Hepatocyte (in vitro differentiated cells): ENCODE measurements at regions not wholly inside any gene's neighbourhood (a gene's known extent, or its start where the extent isn't known, plus 50 kb on each side); places are given as distances from the start of the nearest gene placed in this dataset.
A peak's percentile ranks its signal among the peaks of the same experiment; 100 is the strongest.

ENCODE experiments used
- DNase-seq: peaks from one replicate; pipeline ENCODE4 v3.0.0-alpha.2; 2016; ENCODE audit warnings: low spot score
- H2AFZ ChIP-seq: fragments of 200-600 bp; sonication (generic); 2 replicates; pipeline ENCODE4 v1.6.0; 2016; ENCODE audit warnings: antibody characterized with exemption, mild to moderate bottlenecking
- H3K27ac ChIP-seq: fragments of 200-600 bp; sonication (generic); 2 replicates; pipeline ENCODE4 v1.5.1; 2016; ENCODE audit warnings: mild to moderate bottlenecking
- H3K27me3 ChIP-seq: fragments of 200-600 bp; sonication (generic); 2 replicates; pipeline ENCODE4 v1.6.1; 2016
- H3K36me3 ChIP-seq: fragments of 200-600 bp; sonication (generic); replicated peaks from 2 replicates; pipeline ENCODE4 v1.5.1; 2016; ENCODE audit warnings: low read depth; ENCODE audit not compliant: insufficient read depth
- H3K4me1 ChIP-seq: fragments of 200-600 bp; sonication (generic); 2 replicates; pipeline ENCODE4 v1.5.1; 2016; ENCODE audit warnings: mild to moderate bottlenecking, moderate library complexity; ENCODE audit not compliant: insufficient read depth
- H3K4me2 ChIP-seq: fragments of 200-600 bp; sonication (generic); 2 replicates; pipeline ENCODE4 v1.6.0; 2016
- H3K4me3 ChIP-seq: fragments of 200-600 bp; sonication (generic); 2 replicates; pipeline ENCODE4 v1.5.1; 2016; ENCODE audit warnings: mild to moderate bottlenecking
- H3K79me2 ChIP-seq: fragments of 200-600 bp; sonication (generic); 2 replicates; pipeline ENCODE4 v1.6.0; 2017; ENCODE audit warnings: mild to moderate bottlenecking
- H3K9me2 ChIP-seq: fragments of 200-600 bp; sonication (generic); replicated peaks from 2 replicates; pipeline ENCODE4 v1.6.0; 2017; ENCODE audit warnings: mild to moderate bottlenecking; ENCODE audit not compliant: insufficient read depth
- H3K9me3 ChIP-seq: fragments of 200-600 bp; sonication (generic); 2 replicates; pipeline ENCODE4 v1.5.1; 2016; ENCODE audit warnings: low read depth, mild to moderate bottlenecking
- H4K20me1 ChIP-seq: fragments of 200-600 bp; sonication (generic); 2 replicates; pipeline ENCODE4 v1.6.0; 2016; ENCODE audit warnings: mild to moderate bottlenecking; ENCODE audit not compliant: insufficient read depth, poor library complexity, severe bottlenecking
- CTCF ChIP-seq: fragments of 200-600 bp; sonication (generic); IDR thresholded peaks from 2 replicates; pipeline ENCODE4 v1.5.1; 2016; ENCODE audit warnings: antibody characterized with exemption, mild to moderate bottlenecking; ENCODE audit not compliant: poor library complexity
- EZH2 ChIP-seq: fragments of 200-600 bp; sonication (generic); IDR thresholded peaks from 2 replicates; pipeline ENCODE4 v1.6.1; 2016; ENCODE audit warnings: antibody characterized with exemption, mild to moderate bottlenecking, borderline replicate concordance
- EZH2phosphoT487 ChIP-seq: fragments of 200-600 bp; sonication (generic); IDR thresholded peaks from one replicate; pipeline ENCODE4 v1.6.1; 2018; ENCODE audit warnings: antibody characterized with exemption, mild to moderate bottlenecking, low read depth, moderate library complexity; ENCODE audit not compliant: unreplicated experiment, severe bottlenecking
- WGBS: methylation state at CpG from one replicate; pipeline ENCODE4 v1.1.6; 2016; ENCODE audit warnings: low lambda C conversion rate; ENCODE audit errors: missing lambda C conversion rate; 5-methylcytosine and 5-hydroxymethylcytosine counted together

GRCh38 chr10:28905371-28905770 is 228.1 kb downstream of the BAMBI start:
- Histone ChIP-seq H3K9me2 (no peaks in the 10 kb centered on the region), H3K4me3 (no peak overlapping the region), H3K4me1 (peaks cover 7% of the 10 kb centered on the region), H4K20me1 (no peaks in the 10 kb centered on the region), H3K36me3 (no peaks in the 10 kb centered on the region), H3K4me2 (no peak overlapping the region), H2AFZ (no peak overlapping the region), H3K27me3 (no peaks in the 10 kb centered on the region), H3K9me3 (no peaks in the 10 kb centered on the region), H3K79me2 (no peaks in the 10 kb centered on the region), H3K27ac (no peak overlapping the region)
- no peak for TF ChIP-seq CTCF
- TF ChIP-seq EZH2phosphoT487: no peak
- TF ChIP-seq EZH2: no peak
- 75% methylated on average over 5 of the region's 5 CpGs for WGBS
- no peak for DNase-seq

- H3K27me3 ChIP-seq: no peaks in the 10 kb centered on the region
- no peak overlapping the region for H2AFZ ChIP-seq
- H3K9me2 ChIP-seq: no peaks in the 10 kb centered on the region
- no peak overlapping the region for H3K4me3 ChIP-seq
- WGBS: 51% methylated on average over 11 of the region's 11 CpGs
- peaks cover 7% of the 10 kb centered on the region for H3K4me1 ChIP-seq
- no peaks in the 10 kb centered on the region for H3K9me3 ChIP-seq
- TF ChIP-seq CTCF (no peak), EZH2 (no peak), EZH2phosphoT487 (no peak)
- H4K20me1 ChIP-seq: no peaks in the 10 kb centered on the region
- no peak overlapping the region for H3K4me2 ChIP-seq
- no peak for DNase-seq
- no peaks in the 10 kb centered on the region for H3K79me2 ChIP-seq
- H3K27ac ChIP-seq: peak overlapping the region; percentile 4
- no peaks in the 10 kb centered on the region for H3K36me3 ChIP-seq
Observed at GRCh38 chr10:28906011-28906411, 228.7 kb downstream of the BAMBI start.

DNA sequence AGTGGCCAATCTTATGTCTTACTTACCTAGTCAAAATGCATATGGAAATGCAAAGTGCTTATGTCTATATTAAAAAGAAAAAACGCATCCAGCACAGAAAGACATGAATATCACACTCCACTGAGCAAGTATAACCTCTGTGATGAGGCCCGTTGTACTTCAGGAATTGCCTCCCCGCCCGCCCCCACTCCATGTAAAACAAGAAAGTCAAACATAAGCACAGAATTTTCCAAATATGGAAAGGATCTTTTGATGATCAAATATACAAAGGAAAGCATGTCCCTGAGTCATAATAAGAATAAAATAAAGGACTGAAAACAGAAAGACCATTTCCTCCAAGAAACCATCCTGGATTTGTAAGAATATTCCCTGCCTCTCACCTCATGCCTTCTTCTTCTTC is 229.1 kb downstream of the BAMBI start:
- no peaks in the 10 kb centered on the region for H3K9me3 ChIP-seq
- H3K4me1 ChIP-seq: peaks cover 7% of the 10 kb centered on the region
- H3K36me3 ChIP-seq: no peaks in the 10 kb centered on the region
- H3K27me3 ChIP-seq: no peaks in the 10 kb centered on the region
- H3K9me2 ChIP-seq: no peaks in the 10 kb centered on the region
- peak overlapping the region; percentile 4 for H3K27ac ChIP-seq
- no peaks in the 10 kb centered on the region for H4K20me1 ChIP-seq
- WGBS: 85% methylated on average over 4 of the region's 4 CpGs
- DNase-seq: no peak
- TF ChIP-seq CTCF: no peak
- no peak for TF ChIP-seq EZH2phosphoT487
- no peak for TF ChIP-seq EZH2
- H2AFZ ChIP-seq: no peak overlapping the region
- no peaks in the 10 kb centered on the region for H3K79me2 ChIP-seq
- H3K4me2 ChIP-seq: no peak overlapping the region
- H3K4me3 ChIP-seq: no peak overlapping the region

- no peaks in the 10 kb centered on the region for H4K20me1 ChIP-seq
- no peak for DNase-seq
- H3K4me3 ChIP-seq: no peak overlapping the region
- no peaks in the 10 kb centered on the region for H3K9me3 ChIP-seq
- no peaks in the 10 kb centered on the region for H3K27me3 ChIP-seq
- peak overlapping the region; percentile 4 for H3K27ac ChIP-seq
- no peak for TF ChIP-seq CTCF
- no peaks in the 10 kb centered on the region for H3K79me2 ChIP-seq
- no peak overlapping the region for H3K4me2 ChIP-seq
- H3K4me1 ChIP-seq: peaks cover 7% of the 10 kb centered on the region
- no peaks in the 10 kb centered on the region for H3K9me2 ChIP-seq
- no peak overlapping the region for H2AFZ ChIP-seq
- WGBS: 81% methylated on average over 3 of the region's 3 CpGs
- H3K36me3 ChIP-seq: no peaks in the 10 kb centered on the region
Observed at GRCh38 chr10:28906934-28907333, 229.6 kb downstream of the BAMBI start.
